HFF-Myc (cell line): ENCODE measurements at regions not wholly inside any gene's neighbourhood (a gene's known extent, or its start where the extent isn't known, plus 50 kb on each side); places are given as distances from the start of the nearest gene placed in this dataset.

Experiments used
- DNase-seq: peaks from one replicate; pipeline ENCODE4 v3.0.0-alpha.2; 2011; ENCODE audit warnings: low read depth; ENCODE audit errors: extremely low read depth
- H3K4me3 ChIP-seq: replicated peaks from 2 replicates; pipeline ENCODE4 v1.5.1; 2011; ENCODE audit warnings: low read depth, mild to moderate bottlenecking, control low read depth, low read length
- CTCF ChIP-seq: IDR thresholded peaks from 2 replicates; pipeline ENCODE4 v1.5.1; 2012; ENCODE audit warnings: mild to moderate bottlenecking, low read depth, low read length, control low read depth; ENCODE audit errors: missing control alignments

GRCh38 chr7:27419581-27420177, 177.1 kb downstream of the EVX1 start:
- no peak for DNase-seq
- no peak overlapping the region for H3K4me3 ChIP-seq
- TF ChIP-seq CTCF, result no peak

GRCh38 chr7:27420702-27421101, 178.1 kb downstream of the EVX1 start:
- no peak for DNase-seq
- no peak for TF ChIP-seq CTCF
- H3K4me3 ChIP-seq, result no peak overlapping the region

GRCh38 chr7:27423290-27423689, 180.7 kb downstream of the EVX1 start:
- H3K4me3 ChIP-seq, result no peak overlapping the region
- no peak for TF ChIP-seq CTCF
- DNase-seq, result no peak

- H3K4me3 ChIP-seq, result no peak overlapping the region
- DNase-seq, result no peak
- no peak for TF ChIP-seq CTCF
These were observed 181.2 kb downstream of the EVX1 start for GRCh38 chr7:27423821-27424220.

GRCh38 chr7:27424231-27424630, 181.6 kb downstream of the EVX1 start:
- no peak overlapping the region for H3K4me3 ChIP-seq
- DNase-seq, result no peak
- no peak for TF ChIP-seq CTCF

GRCh38 chr7:27424749-27425148, 182.1 kb downstream of the EVX1 start:
- no peak for DNase-seq
- TF ChIP-seq CTCF, result no peak
- H3K4me3 ChIP-seq, result no peak overlapping the region

- no peak for DNase-seq
- no peak overlapping the region for H3K4me3 ChIP-seq
- no peak for TF ChIP-seq CTCF
These were observed 184.8 kb downstream of the EVX1 start for GRCh38 chr7:27427416-27427815.
